MM.1S (cell line): ENCODE measurements at regions not wholly inside any gene's neighbourhood (a gene's known extent, or its start where the extent isn't known, plus 50 kb on each side); places are given as distances from the start of the nearest gene placed in this dataset.

Experiments used
- CTCF ChIP-seq: fragments of 300-600 bp; sonication (generic); IDR thresholded peaks from 2 replicates; pipeline ENCODE4 v1.5.1; 2016; ENCODE audit warnings: antibody characterized with exemption, low read length, mixed read lengths
- EZH2 ChIP-seq: fragments of 300-600 bp; sonication (generic); optimal IDR thresholded peaks from 2 replicates; pipeline ENCODE3; 2017; ENCODE audit warnings: low read depth, mild to moderate bottlenecking, antibody characterized with exemption, low read length, mixed read lengths

- TF ChIP-seq EZH2 (no peak), CTCF (no peak)
Measured at GRCh38 chr7:32298408-32299132, 191.6 kb downstream of the LSM5 start.
